Activated T-helper 1 cell treated with Interleukin-2 at 50 U/mL for 16 hours (primary cell): ENCODE measurements at regions not wholly inside any gene's neighbourhood (a gene's known extent, or its start where the extent isn't known, plus 50 kb on each side); places are given as distances from the start of the nearest gene placed in this dataset.
A peak's percentile ranks its signal among the peaks of the same experiment; 100 is the strongest.

Experiments
- DNase-seq: peaks from one replicate; pipeline ENCODE4 v3.0.0-alpha.2; 2020; ENCODE audit warnings: low read depth

DNA sequence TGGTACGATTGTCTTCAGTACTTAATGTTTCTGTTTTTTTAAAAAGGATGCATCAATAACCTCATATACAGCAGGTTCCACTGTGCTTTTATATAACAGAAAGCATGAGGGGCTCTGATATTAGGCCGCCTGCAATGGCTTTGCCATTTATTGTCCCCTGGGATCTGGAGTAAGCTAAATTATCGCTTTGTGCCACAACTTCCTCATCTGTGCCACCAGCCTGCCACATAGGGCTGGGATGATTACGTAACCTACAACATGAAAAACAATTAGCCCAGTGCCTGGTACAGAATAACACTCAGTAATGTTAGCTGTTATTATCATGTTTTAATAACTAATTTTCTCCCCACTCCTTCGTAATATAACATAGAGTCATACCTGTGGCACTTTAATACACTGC lies 65.5 kb upstream of the TRIM2 start:
- DNase-seq, result no peak

DNA sequence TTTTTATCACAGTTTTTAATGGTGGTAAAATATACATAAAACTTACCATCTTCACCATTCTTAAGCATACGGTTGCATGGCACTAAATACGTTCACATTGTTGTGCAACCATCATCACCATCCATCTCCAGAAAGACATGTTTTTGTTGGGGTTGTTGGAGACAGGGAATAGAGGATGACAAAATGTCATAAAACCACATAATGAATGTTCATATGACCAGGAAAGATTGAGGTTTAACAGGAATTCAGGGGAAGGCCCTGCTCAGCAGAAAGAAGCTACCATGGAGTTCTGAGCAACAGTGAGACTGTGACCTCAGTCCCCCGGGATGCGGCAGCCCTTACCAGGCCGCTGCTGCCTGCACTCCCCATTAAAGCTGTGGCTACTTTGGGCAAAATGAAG lies 63.9 kb upstream of the TRIM2 start:
- no peak for DNase-seq

DNA sequence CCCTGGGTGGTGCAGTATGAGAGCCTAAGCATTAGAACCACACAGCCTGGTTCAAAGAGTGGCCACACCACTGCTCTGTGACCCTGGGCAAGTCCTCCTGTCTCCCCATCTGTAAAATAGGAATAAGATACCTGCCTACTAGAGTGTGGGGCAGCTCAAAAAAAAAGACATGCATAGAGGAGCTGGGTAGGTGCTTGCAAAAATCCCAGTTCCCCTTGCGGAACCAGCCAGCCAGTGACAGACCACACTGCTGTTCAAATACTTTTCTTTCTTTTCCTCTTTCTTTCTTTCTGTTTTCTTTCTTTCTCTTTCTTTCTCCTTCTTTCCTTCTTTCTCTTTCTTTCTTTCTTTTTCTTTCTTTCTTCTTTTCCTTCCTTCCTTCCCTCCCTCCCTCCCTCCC lies 63.0 kb upstream of the TRIM2 start:
- DNase-seq, result no peak

DNA sequence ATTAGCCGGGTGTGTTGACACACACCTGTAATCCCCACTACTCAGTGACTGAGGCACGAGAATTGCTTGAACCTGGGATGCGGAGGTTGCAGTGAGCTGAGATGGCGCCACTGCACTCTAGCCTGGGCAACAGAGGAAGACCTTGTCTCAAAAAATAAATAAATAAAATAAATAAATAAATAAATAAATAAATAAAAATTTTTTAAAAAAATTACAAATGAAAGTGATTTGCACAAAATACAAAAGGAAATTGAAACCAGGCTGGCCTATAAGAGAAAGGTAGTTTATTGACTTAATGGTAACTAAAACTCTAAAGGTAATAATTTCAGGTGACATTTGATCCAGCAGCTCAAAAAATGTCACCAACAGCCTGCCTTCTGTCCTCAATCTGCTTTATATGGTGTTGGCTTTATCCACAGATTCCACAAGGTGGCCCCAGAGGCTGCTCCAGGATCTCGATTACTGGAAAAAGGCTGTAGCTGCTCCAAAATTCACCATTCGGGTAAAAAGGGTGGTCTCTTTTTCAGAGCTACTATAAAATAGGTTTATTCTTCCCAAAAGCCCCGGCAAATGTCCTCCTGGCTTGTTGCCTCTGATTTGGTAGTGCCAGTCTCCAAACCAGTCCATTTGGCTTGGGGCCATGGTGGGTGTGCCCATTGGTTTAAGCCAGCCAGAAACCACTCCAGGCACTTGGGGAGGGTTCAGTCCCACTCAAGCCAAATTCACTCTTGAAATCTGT lies 61.4 kb upstream of the TRIM2 start:
- DNase-seq, result no peak

DNA sequence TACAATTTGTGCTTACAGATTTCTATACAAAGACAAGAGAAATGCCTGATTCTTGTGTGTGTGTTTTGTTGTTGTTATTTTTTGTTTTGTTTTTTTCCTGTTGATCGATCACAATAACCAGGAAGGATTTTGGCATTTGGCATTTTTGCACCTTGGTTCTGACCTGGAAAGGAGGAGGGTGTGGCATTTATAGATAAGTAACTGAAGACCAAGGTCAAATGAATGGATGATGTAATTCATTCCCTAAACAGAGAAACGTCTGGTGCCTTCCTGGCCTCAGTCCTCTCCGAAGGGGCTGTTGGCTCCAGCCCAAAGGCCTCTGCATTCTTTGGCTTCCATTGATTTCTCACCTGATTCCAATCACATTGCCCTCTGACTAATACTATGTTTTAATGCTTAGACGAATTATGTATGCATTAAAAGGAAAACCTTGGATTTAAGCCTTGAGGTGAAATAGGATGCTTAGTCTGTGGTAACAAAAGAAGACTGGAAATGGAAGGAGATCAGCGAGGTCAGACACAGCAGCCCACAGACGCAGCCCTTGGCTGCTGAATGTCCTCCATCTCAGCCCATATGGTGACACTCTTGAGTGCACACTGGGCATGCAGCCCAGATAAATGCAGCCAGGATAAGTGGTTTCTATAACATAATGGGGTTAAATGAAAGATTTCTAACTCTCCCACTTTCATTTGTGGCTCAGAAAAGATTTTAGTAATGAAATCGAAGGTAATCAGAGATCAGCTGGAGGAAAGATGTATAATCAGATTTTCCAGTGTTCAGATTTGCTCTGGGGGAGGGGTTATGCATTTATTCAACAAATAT lies 60.5 kb upstream of the TRIM2 start:
- DNase-seq, result no peak

DNA sequence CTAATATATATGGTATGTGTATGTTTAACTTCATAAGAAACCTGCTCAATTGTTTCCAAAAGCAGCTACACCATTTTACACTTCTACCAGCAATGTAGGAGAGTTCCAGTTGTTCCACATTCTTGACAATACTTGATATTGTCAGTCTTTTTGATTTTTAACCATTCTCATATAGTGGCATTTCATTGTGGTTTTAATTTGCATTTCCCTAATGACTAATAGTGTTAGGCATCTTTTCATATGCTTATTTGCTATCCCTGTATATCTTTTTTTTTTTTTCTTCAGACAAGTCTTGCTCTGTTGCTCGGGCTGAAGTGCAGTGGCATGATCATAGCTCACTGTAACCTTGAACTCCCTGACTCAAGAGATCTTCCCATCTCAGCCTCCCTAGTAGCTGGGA lies 58.2 kb upstream of the TRIM2 start:
- DNase-seq, result no peak

DNA sequence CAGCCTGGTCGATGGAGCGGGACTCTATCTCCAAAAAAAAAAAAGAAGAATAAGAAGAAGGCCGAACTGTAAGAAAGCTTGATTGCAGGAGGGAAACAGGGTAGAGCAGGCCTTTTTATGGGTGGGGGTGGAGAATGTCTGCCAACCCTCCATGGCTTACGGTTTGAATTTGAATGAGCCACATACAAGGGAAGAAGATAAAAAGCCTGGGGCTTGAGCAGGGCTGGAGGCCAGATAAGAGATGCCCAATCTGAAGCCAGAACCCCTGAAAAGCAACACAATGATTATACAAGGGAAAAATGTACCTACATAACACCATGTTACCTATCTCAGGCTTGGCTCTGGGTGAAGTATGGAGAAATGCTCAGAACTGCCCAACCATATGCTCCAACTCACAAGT lies 57.3 kb upstream of the TRIM2 start:
- DNase-seq, result no peak

DNA sequence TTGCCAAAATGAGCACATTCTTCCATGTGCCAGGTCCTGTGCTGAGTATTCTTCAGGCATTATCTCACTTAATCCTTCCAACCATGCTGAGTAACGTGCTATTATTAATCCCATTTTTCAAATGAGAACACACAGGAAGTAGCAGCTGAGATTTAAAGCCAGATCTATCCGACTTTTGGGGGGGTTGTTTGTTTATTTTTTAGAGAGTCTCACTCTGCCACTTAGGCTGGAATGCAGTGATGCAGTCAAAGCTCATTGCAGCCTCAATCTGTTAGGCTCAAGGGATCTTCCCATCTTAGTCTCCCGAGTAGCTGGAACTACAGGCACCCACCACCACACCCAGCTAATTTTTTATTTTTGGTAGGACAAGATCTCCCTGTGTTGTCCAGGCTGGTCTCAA lies 55.5 kb upstream of the TRIM2 start:
- DNase-seq, result no peak

DNA sequence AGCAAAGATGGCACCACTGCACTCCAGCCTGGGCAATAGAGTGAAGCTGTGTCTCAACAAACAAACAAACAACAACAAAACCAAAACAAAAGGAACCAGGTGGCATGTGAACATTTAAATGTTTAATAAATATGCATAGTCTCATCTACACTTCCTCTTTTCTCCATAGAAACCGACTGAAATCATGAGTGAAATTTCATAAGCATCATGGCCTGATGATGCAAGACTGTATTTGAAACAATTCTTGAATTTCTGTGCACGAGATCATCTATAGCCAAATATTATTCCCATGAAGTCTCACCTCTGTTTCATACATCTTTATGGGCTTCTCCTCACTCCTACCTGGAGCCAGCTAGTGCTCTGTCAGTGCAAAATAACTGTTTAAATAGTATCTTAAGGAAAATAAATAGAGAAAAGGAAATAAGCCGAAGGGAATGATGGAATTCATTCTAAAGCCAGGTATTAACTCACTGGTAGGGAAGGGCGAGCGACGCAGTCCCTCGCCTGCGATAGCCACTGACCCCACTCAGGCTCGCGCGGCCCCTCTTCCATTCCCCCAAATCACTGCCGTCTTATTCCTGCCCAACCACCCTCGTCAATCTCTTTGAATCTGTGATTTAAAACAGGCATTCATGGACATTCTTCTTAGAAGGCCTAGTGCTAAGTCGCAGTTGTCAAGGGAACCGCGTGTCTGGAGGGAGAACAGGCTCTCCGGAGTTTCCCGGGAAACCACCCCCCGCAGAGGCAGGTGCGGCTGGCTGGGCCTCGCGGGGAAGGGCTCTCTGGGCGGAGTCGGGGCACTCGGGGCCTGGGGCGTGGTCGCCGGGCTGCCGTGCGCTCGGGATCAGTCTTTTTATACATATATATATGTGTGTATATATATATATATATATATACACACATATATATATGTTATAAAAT lies 52.4 kb upstream of the TRIM2 start:
- DNase-seq, result no peak

DNA sequence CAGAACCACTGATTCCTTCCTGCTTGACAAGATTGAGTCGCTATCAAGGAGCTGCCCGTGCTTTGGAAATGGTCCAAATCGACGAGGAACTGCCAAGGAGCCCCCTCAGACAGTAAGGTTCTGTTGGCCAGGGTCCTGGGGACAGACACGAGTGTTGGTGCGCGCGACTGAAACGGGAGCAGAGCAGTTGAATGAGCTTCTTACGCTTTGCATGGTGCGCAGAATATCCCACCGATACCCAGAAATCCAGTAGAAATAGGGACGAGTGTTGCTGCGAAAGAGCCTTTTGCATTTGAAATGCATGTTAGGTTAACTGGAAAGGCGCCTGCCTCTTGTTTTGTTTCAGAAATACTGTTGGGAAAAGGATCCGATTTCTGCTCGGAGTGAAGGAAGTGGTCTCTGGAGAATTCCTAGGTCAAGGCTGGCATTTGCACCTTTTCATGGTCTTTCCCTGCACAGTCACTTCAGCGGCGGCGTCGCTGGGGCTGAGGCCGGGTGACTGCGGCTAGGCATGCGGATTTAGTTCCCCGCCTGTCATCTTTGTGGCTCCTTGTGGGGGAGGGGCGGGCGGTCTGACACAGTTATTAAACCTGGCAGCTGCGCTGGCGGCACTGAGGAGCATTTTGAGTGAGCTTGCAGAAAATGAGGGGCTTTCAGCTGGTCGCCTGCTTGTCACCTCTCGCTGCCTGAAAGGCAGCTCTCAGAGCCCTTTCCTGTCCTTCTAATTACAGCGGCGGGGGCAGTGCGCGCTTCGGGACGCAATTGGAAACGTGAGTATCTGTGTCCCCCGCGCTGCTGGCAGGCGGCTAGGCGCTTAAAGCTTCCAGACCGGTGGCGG lies 51.5 kb upstream of the TRIM2 start:
- peak; percentile 37 for DNase-seq

DNA sequence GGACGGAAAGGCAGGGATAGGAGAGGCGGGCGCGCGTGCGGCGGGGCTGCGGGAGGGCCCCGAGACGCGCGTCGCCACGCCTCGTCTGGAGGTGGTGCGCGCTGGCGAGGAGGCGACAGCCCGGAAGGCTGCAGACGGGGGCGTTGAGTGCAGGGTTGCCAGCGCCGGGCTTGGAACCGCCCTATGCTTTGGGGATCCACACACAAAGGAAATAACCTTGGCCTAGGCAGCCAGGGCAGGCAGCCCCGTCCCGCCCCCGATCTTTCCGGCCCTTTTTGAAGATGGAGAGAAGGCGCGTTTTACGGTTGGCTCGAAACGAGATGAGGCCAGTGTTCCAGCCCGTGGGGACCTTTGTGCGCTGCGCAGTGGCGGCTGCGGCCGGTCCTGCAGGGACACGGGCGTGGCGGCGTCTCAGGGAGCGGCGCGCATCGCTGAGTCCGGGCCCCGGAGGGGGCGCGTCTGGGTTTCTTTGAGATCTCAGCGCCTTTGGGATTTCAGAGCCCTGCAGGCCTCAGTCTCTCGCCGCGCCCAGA lies 50.8 kb upstream of the TRIM2 start:
- DNase-seq, result peak; percentile 59

DNA sequence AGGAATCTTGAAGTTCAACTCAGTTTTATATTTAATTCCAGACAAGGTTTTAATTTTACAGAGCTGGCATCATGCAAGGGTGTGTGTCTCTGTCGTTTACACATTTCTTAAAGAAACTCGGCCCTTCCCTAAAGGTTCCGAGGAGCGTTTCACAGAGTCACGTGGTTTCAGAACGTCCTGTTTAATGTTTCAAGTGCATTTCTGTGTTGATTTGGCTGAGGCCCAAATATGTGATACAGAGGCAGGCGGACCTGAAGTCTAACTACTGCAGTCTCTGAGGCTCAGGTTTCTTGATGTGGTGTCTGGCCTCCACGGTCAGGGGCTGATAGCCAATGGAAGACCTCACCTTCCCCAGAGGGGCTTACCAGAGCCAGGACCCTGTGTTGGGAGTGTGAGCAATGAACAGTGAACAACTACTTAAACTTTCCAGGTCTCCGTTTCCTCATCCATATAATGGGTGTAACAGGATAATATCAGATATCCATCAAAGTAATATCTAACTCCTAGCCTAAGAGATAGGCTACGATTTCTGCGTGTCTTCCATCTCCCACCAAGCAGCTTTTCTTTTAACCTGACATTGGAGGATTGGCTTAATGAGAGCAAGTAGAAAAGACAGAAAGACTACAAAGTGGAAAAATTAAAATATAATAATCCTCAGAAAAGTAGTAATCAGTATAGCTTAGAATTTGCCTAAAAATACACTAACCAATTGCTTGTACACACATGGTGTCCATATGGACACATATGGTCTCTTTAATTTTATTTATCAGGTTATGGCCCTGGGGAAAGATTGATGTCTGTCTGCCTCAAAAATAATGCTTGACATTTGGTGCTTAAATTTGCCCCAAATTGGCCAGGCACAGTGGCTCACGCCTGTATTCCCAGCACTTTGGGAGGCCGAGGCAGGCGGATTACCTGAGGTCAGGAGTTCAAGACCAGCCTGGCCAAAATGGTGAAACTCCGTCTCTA lies 50.0 kb upstream of the TRIM2 start:
- no peak for DNase-seq
